ENCODE measurements at regions not wholly inside any gene's neighbourhood (a gene's known extent, or its start where the extent isn't known, plus 50 kb on each side); places are given as distances from the start of the nearest gene placed in this dataset.
A peak's percentile ranks its signal among the peaks of the same experiment; 100 is the strongest.

DNA sequence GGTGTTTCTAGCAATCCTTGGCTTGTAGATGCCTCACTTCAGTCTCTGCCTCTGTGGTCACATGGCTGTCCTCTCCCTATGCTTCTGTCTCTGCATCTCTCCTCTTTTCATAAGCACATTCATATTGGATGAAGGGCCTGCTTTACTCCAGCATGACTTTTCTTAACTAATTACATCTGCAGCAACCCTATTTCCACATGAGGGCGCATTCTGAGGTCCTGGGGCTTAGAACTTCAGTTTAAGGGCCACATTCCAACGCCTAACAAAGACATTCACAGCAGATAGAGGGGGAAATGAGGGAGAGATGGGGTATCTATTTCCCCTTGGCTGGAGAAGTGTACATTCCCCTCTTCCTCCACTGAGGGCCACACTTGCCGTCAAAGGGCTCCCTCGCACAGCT, 489.1 kb upstream of the SALL1 start:
- H3K9me3 Mint-ChIP-seq = peaks cover 0 to 11% (median 8%) of the 10 kb centered on the region in 7 donors
- H3K27ac Mint-ChIP-seq = no peak overlapping the region
- H3K9me3 ChIP-seq (ENCODE audit: control insufficient read depth in 2 of 2, low read length in 2 of 2) = no peaks in the 10 kb centered on the region
- no peaks in the 10 kb centered on the region for H3K27me3 ChIP-seq (ENCODE audit: control insufficient read depth, insufficient read depth, low read length)
- no peaks in the 10 kb centered on the region for H3K4me1 Mint-ChIP-seq
- H3K36me3 Mint-ChIP-seq = no peaks in the 10 kb centered on the region
- H3K27me3 Mint-ChIP-seq = no peaks in the 10 kb centered on the region
- no peak overlapping the region for H3K4me3 Mint-ChIP-seq
- DNase-seq = no peak
- no peaks in the 10 kb centered on the region for H3K36me3 ChIP-seq (ENCODE audit: control insufficient read depth, insufficient read depth, low read length)
- H3K4me3 ChIP-seq (ENCODE audit: low read depth, low read length) = no peak overlapping the region
- ATAC-seq (ENCODE audit: low read depth in 2 of 2) = no peak
- H3K27ac ChIP-seq (ENCODE audit: insufficient read depth, low read length, poor library complexity, severe bottlenecking) = no peak overlapping the region
- no peaks in the 10 kb centered on the region for H3K4me1 ChIP-seq (ENCODE audit: control insufficient read depth, insufficient read depth, low read length, poor library complexity, severe bottlenecking)

DNA sequence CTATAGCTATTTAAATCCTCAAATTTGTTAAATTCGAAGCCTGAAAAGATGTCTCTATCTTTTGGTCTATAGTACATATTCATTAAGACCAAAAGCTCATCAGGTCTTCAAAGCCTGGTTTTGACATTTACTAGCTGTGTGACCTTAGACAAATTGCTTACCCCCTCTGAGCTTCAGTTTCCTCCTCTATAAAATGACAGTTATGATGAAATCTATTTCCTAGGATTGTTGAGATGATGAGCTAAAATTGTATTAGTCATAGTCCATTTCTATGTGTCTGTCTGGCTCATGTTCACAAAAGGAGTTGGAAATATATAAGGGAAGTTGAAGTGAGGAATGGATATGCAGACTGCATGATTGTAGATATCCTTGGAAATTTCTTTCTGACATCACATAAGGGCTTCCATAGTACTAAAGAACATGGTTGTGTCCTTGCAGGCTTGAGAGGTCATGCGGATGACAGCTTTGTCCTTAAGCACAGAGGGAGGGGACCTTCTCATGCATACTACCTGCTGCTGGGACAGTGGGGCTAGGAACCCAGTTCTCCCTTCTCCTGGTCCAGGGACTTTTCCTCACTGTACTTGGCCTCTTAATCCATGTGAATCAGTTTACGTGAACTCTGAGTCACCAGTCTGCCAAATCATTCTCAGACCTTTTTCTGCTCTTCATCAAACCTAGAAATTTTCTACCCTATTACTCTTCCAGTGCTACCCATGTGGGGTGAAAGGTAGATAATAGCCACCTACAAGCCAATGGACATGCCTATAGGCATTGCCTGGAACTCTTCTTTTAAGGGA, 487.5 kb upstream of the SALL1 start:
- Mint-ChIP-seq H3K27ac (no peak overlapping the region), H3K9me3 (peaks cover 0 to 12% (median 8%) of the 10 kb centered on the region in 7 donors), H3K27me3 (no peaks in the 10 kb centered on the region), H3K4me3 (no peak overlapping the region), H3K4me1 (no peaks in the 10 kb centered on the region), H3K36me3 (no peaks in the 10 kb centered on the region)
- no peaks in the 10 kb centered on the region for H3K4me1 ChIP-seq (ENCODE audit: control insufficient read depth, insufficient read depth, low read length, poor library complexity, severe bottlenecking)
- H3K36me3 ChIP-seq (ENCODE audit: control insufficient read depth, insufficient read depth, low read length) = no peaks in the 10 kb centered on the region
- H3K27ac ChIP-seq (ENCODE audit: insufficient read depth, low read length, poor library complexity, severe bottlenecking) = no peak overlapping the region
- no peak for DNase-seq
- no peaks in the 10 kb centered on the region for H3K27me3 ChIP-seq (ENCODE audit: control insufficient read depth, insufficient read depth, low read length)
- no peak for ATAC-seq (ENCODE audit: low read depth in 2 of 2)
- no peaks in the 10 kb centered on the region for H3K9me3 ChIP-seq (ENCODE audit: control insufficient read depth in 2 of 2, low read length in 2 of 2)
- H3K4me3 ChIP-seq (ENCODE audit: low read depth, low read length) = no peak overlapping the region

DNA sequence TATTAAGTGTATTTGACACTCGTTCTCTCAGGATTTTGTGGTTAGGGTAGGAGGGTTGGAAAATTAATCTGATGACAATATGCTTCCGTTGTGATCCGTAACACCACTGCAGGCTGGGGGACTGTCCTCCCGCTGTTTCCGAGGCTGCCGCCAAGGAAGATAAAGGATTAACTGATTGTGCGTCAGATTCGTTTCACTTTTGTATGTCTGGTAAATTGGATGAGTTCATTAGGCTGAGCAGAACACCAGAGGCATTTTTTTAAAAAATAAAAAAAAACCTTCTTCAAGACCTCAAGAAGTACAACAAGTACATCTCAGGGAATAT, 486.7 kb upstream of the SALL1 start:
- Histone ChIP-seq H3K27me3 (ENCODE audit: control insufficient read depth, insufficient read depth, low read length) (no peaks in the 10 kb centered on the region), H3K4me1 (ENCODE audit: control insufficient read depth, insufficient read depth, low read length, poor library complexity, severe bottlenecking) (no peaks in the 10 kb centered on the region), H3K9me3 (ENCODE audit: control insufficient read depth in 2 of 2, low read length in 2 of 2) (no peaks in the 10 kb centered on the region), H3K4me3 (ENCODE audit: low read depth, low read length) (no peak overlapping the region), H3K36me3 (ENCODE audit: control insufficient read depth, insufficient read depth, low read length) (no peaks in the 10 kb centered on the region), H3K27ac (ENCODE audit: insufficient read depth, low read length, poor library complexity, severe bottlenecking) (no peak overlapping the region)
- H3K9me3 Mint-ChIP-seq = peaks cover 0 to 12% (median 8%) of the 10 kb centered on the region in 7 donors
- no peaks in the 10 kb centered on the region for H3K36me3 Mint-ChIP-seq
- no peak for DNase-seq
- H3K4me3 Mint-ChIP-seq = no peak overlapping the region
- no peaks in the 10 kb centered on the region for H3K4me1 Mint-ChIP-seq
- no peaks in the 10 kb centered on the region for H3K27me3 Mint-ChIP-seq
- H3K27ac Mint-ChIP-seq = peak overlapping the region in 1 of 3 donors; percentile 23
- ATAC-seq (ENCODE audit: low read depth in 2 of 2) = no peak

DNA sequence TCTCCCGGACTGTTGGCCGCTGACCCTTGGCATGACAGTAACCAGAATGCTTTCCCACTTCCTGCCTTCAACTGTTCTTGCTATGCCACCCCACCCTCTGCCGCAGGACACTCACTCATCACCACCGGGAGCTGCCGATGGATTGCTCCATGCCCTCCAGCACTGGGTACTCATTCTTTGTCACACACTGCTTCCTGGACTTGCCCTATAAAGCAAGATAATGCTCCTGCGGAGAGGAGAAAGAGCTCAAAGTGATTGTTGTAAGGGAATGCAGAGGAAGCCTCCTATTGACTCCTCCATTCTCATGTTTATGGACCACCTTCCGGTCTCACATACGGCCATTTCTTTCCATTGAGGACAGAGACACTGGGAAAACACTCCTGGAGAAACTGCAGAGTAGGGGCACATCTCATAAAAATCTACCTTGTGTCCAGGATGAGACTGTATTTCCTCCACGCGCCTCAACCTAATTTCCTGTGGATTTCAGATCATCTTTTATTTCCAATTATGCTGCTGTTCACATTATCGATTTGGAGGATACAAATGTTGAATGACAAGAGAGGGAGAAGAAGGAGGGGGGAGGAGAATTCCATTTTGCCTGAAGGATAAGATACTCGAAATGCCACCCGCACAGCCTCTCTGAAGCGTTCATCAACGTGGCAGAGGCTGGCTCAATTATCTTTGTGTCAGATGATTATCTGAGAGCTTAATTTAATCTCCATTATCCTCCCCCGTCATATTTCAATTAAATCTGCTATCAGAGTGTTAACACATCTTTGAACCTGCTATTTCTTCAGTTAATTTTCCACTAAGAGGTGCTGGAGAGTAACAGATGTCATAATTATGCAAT, 486.1 kb upstream of the SALL1 start:
- no peaks in the 10 kb centered on the region for H3K27me3 Mint-ChIP-seq
- no peak overlapping the region for H3K4me3 Mint-ChIP-seq
- Histone ChIP-seq H3K9me3 (ENCODE audit: control insufficient read depth in 2 of 2, low read length in 2 of 2) (no peaks in the 10 kb centered on the region), H3K27me3 (ENCODE audit: control insufficient read depth, insufficient read depth, low read length) (no peaks in the 10 kb centered on the region), H3K4me3 (ENCODE audit: low read depth, low read length) (no peak overlapping the region), H3K27ac (ENCODE audit: insufficient read depth, low read length, poor library complexity, severe bottlenecking) (no peak overlapping the region), H3K36me3 (ENCODE audit: control insufficient read depth, insufficient read depth, low read length) (no peaks in the 10 kb centered on the region), H3K4me1 (ENCODE audit: control insufficient read depth, insufficient read depth, low read length, poor library complexity, severe bottlenecking) (no peaks in the 10 kb centered on the region)
- ATAC-seq (ENCODE audit: low read depth in 2 of 2) (no peak), DNase-seq (no peak)
- H3K9me3 Mint-ChIP-seq = peaks cover 0 to 12% (median 8%) of the 10 kb centered on the region in 7 donors
- no peaks in the 10 kb centered on the region for H3K4me1 Mint-ChIP-seq
- peak overlapping the region in 1 of 3 donors; percentile 23 for H3K27ac Mint-ChIP-seq
- no peaks in the 10 kb centered on the region for H3K36me3 Mint-ChIP-seq

DNA sequence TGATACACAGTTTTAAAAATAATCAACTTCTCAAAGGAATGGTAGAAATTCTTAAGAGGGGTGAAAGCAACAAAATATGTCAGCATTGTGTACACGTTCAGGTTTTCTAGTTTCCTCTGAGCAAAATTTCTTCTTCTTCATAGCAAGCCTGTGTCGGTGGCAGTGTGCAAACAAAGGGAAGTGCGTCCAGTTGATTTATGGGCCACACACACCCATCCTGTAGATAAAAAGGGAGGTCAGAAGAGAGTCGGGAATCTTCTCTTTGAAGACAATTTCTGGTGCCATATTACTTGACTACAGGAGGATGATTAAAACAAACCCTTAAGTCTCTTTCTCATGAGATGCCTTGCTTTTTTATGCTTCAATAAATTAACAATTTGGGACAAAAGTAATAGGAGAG, 484.1 kb upstream of the SALL1 start:
- Histone ChIP-seq H3K4me3 (ENCODE audit: low read depth, low read length) (no peak overlapping the region), H3K36me3 (ENCODE audit: control insufficient read depth, insufficient read depth, low read length) (no peaks in the 10 kb centered on the region), H3K9me3 (ENCODE audit: control insufficient read depth in 2 of 2, low read length in 2 of 2) (no peaks in the 10 kb centered on the region), H3K27me3 (ENCODE audit: control insufficient read depth, insufficient read depth, low read length) (no peaks in the 10 kb centered on the region), H3K27ac (ENCODE audit: insufficient read depth, low read length, poor library complexity, severe bottlenecking) (no peak overlapping the region), H3K4me1 (ENCODE audit: control insufficient read depth, insufficient read depth, low read length, poor library complexity, severe bottlenecking) (no peaks in the 10 kb centered on the region)
- no peaks in the 10 kb centered on the region for H3K27me3 Mint-ChIP-seq
- H3K27ac Mint-ChIP-seq = no peak overlapping the region
- ATAC-seq (ENCODE audit: low read depth in 2 of 2) (no peak), DNase-seq (no peak)
- H3K36me3 Mint-ChIP-seq = no peaks in the 10 kb centered on the region
- H3K9me3 Mint-ChIP-seq = peaks cover 0 to 13% (median 8%) of the 10 kb centered on the region in 7 donors
- no peak overlapping the region for H3K4me3 Mint-ChIP-seq
- no peaks in the 10 kb centered on the region for H3K4me1 Mint-ChIP-seq

DNA sequence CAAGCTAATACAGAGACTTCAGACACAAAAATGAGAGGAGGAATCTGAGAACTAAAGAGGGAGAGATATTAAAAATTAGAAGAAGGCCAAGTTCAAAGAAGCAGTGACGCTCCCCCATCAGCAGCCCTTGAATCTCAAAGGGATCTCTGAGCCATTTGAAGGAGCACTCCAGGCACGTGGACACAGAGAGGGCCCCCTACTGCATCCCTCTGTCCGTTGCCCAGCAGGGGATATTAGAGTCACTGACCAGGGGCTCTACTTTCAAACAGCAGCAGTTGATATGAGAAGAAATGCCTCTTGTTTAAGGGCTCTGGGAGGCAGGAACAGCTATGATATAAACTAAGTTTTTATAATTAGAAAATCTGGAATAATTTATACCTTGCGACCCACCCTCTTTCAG, 479.0 kb upstream of the SALL1 start:
- H3K36me3 Mint-ChIP-seq = no peaks in the 10 kb centered on the region
- no peaks in the 10 kb centered on the region for H3K4me1 Mint-ChIP-seq
- no peaks in the 10 kb centered on the region for H3K4me1 ChIP-seq (ENCODE audit: control insufficient read depth, insufficient read depth, low read length, poor library complexity, severe bottlenecking)
- H3K27me3 ChIP-seq (ENCODE audit: control insufficient read depth, insufficient read depth, low read length) = no peaks in the 10 kb centered on the region
- ATAC-seq (ENCODE audit: low read depth in 2 of 2) = no peak
- no peak overlapping the region for H3K27ac Mint-ChIP-seq
- H3K9me3 Mint-ChIP-seq = peaks cover 0 to 16% (median 5%) of the 10 kb centered on the region in 7 donors
- no peak overlapping the region for H3K4me3 ChIP-seq (ENCODE audit: low read depth, low read length)
- no peaks in the 10 kb centered on the region for H3K9me3 ChIP-seq (ENCODE audit: control insufficient read depth in 2 of 2, low read length in 2 of 2)
- H3K27ac ChIP-seq (ENCODE audit: insufficient read depth, low read length, poor library complexity, severe bottlenecking) = no peak overlapping the region
- H3K4me3 Mint-ChIP-seq = no peak overlapping the region
- DNase-seq = no peak
- H3K27me3 Mint-ChIP-seq = no peaks in the 10 kb centered on the region
- H3K36me3 ChIP-seq (ENCODE audit: control insufficient read depth, insufficient read depth, low read length) = no peaks in the 10 kb centered on the region

DNA sequence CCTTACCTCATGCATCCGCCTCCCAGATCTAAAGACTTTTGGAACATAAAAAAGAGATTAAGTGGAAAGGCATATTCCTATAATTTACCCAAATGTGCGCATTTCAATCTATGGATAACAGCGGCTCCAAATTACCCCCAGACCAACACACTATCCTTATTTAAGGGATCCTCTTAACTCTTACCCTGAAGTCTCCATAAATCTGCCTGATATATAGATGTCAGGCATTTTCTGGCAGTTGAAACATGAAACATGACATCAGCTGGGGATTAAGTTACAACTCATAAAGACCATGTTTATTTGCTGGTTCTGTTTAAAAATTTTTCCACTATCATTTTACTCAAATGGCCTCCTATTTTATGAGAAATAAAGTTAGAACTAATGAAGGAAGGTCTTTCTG, 478.5 kb upstream of the SALL1 start:
- Histone ChIP-seq H3K36me3 (ENCODE audit: control insufficient read depth, insufficient read depth, low read length) (no peaks in the 10 kb centered on the region), H3K4me3 (ENCODE audit: low read depth, low read length) (no peak overlapping the region), H3K27ac (ENCODE audit: insufficient read depth, low read length, poor library complexity, severe bottlenecking) (no peak overlapping the region), H3K9me3 (ENCODE audit: control insufficient read depth in 2 of 2, low read length in 2 of 2) (no peaks in the 10 kb centered on the region), H3K27me3 (ENCODE audit: control insufficient read depth, insufficient read depth, low read length) (no peaks in the 10 kb centered on the region), H3K4me1 (ENCODE audit: control insufficient read depth, insufficient read depth, low read length, poor library complexity, severe bottlenecking) (no peaks in the 10 kb centered on the region)
- DNase-seq (no peak), ATAC-seq (ENCODE audit: low read depth in 2 of 2) (no peak)
- Mint-ChIP-seq H3K36me3 (no peaks in the 10 kb centered on the region), H3K9me3 (peaks cover 0 to 16% (median 6%) of the 10 kb centered on the region in 7 donors), H3K27me3 (no peaks in the 10 kb centered on the region), H3K27ac (no peak overlapping the region), H3K4me3 (no peak overlapping the region), H3K4me1 (no peaks in the 10 kb centered on the region)

Measured in CD4-positive, CD25-positive, alpha-beta regulatory T cell (primary cell).